OCI-LY1 (cell line): ENCODE measurements at regions not wholly inside any gene's neighbourhood (a gene's known extent, or its start where the extent isn't known, plus 50 kb on each side); places are given as distances from the start of the nearest gene placed in this dataset.
"Not testable (repeated sequence)": the region's sequence is repeated elsewhere in the genome, so short reads cannot be mapped to it uniquely, and the experiment has no call there.

ENCODE experiments used
- CTCF ChIP-seq: fragments of 200-600 bp; sonication (generic), shearing (Covaris generic); IDR thresholded peaks from 2 replicates; pipeline ENCODE4 v1.5.1; 2017; ENCODE audit warnings: mild to moderate bottlenecking, antibody characterized with exemption, low read length, moderate library complexity, mixed read lengths
- EZH2 ChIP-seq: fragments of 200-600 bp; sonication (generic), shearing (Covaris generic); IDR thresholded peaks from 2 replicates; pipeline ENCODE4 v1.8.0; 2017; ENCODE audit warnings: borderline replicate concordance, mixed run types, mild to moderate bottlenecking, antibody characterized with exemption, low read length, moderate library complexity, mixed read lengths

- not testable (repeated sequence) for TF ChIP-seq CTCF, EZH2
These were observed 69.1 kb downstream of the SPDYE17 start for GRCh38 chr7:76963061-76963460.
